ENCODE measurements at regions not wholly inside any gene's neighbourhood (a gene's known extent, or its start where the extent isn't known, plus 50 kb on each side); places are given as distances from the start of the nearest gene placed in this dataset.
"Not testable (repeated sequence)": the region's sequence is repeated elsewhere in the genome, so short reads cannot be mapped to it uniquely, and the experiment has no call there.

- TF ChIP-seq, protein P1, sequence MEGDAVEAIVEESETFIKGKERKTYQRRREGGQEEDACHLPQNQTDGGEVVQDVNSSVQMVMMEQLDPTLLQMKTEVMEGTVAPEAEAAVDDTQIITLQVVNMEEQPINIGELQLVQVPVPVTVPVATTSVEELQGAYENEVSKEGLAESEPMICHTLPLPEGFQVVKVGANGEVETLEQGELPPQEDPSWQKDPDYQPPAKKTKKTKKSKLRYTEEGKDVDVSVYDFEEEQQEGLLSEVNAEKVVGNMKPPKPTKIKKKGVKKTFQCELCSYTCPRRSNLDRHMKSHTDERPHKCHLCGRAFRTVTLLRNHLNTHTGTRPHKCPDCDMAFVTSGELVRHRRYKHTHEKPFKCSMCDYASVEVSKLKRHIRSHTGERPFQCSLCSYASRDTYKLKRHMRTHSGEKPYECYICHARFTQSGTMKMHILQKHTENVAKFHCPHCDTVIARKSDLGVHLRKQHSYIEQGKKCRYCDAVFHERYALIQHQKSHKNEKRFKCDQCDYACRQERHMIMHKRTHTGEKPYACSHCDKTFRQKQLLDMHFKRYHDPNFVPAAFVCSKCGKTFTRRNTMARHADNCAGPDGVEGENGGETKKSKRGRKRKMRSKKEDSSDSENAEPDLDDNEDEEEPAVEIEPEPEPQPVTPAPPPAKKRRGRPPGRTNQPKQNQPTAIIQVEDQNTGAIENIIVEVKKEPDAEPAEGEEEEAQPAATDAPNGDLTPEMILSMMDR (IDR thresholded peaks at IDR 0.05) = not testable (repeated sequence)
- not testable (repeated sequence) for TF ChIP-seq ZFX (IDR thresholded peaks at IDR 0.05; ENCODE audit: borderline replicate concordance)
These were observed 63.8 kb downstream of the PLXNA1 start for GRCh38 chr3:127046690-127047089.
